ENCODE measurements at regions not wholly inside any gene's neighbourhood (a gene's known extent, or its start where the extent isn't known, plus 50 kb on each side); places are given as distances from the start of the nearest gene placed in this dataset.

DNA sequence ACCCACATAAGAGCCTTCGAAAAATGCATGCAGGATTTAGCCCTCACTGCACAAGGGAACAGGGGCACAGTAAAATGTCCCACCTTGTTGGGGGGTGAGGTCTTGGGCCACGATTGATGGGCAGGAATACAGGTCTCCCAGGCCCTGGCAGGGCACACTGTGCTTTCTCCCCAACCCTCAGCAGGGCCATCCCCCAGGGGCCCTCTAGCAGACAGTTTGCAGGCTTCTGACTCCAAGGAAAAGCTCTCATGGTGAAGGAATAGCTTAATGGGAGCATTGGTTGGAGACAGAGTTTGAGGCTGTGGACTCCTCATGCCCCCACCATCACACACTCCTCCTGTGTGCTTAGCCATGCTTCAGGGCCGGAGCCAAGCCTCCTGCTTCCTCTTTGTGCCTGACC lies 484.6 kb downstream of the ZNF536 start:
- no peak for ATAC-seq
- TF ChIP-seq ZFP3 (CRISPR knock-in tag; IDR thresholded peaks at IDR 0.05) = no peak
- no peak for TF ChIP-seq CREB5 (CRISPR knock-in tag; IDR thresholded peaks at IDR 0.05; ENCODE audit: low read depth)
- TF ChIP-seq CSDC2 (CRISPR knock-in tag; IDR thresholded peaks at IDR 0.05) = no peak
- TF ChIP-seq, protein P1, sequence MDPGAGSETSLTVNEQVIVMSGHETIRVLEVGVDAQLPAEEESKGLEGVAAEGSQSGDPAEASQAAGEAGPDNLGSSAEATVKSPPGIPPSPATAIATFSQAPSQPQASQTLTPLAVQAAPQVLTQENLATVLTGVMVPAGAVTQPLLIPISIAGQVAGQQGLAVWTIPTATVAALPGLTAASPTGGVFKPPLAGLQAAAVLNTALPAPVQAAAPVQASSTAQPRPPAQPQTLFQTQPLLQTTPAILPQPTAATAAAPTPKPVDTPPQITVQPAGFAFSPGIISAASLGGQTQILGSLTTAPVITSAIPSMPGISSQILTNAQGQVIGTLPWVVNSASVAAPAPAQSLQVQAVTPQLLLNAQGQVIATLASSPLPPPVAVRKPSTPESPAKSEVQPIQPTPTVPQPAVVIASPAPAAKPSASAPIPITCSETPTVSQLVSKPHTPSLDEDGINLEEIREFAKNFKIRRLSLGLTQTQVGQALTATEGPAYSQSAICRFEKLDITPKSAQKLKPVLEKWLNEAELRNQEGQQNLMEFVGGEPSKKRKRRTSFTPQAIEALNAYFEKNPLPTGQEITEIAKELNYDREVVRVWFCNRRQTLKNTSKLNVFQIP (CRISPR knock-in tag; IDR thresholded peaks at IDR 0.05; ENCODE audit: borderline replicate concordance, low read depth) = no peak
- TF ChIP-seq ISL1 (CRISPR knock-in tag; IDR thresholded peaks at IDR 0.05) = no peak
- TF ChIP-seq ARNTL (CRISPR knock-in tag; IDR thresholded peaks at IDR 0.05; ENCODE audit: borderline replicate concordance, low read depth) = no peak

GRCh38 chr19:30856376-30856775 lies 484.2 kb downstream of the ZNF536 start:
- no peak for TF ChIP-seq ZNF70 (CRISPR knock-in tag; IDR thresholded peaks at IDR 0.05)
- TF ChIP-seq, protein P1 (CRISPR knock-in tag; IDR thresholded peaks at IDR 0.05; ENCODE audit: borderline replicate concordance, low read depth) = no peak
- TF ChIP-seq ZC3H10 (CRISPR knock-in tag; IDR thresholded peaks at IDR 0.05) = no peak
- TF ChIP-seq ZFP3 (CRISPR knock-in tag; IDR thresholded peaks at IDR 0.05) = no peak
- TF ChIP-seq TCF4 (CRISPR knock-in tag; IDR thresholded peaks at IDR 0.05; ENCODE audit: borderline replicate concordance) = no peak
- TF ChIP-seq PATZ1 (CRISPR knock-in tag; IDR thresholded peaks at IDR 0.05; ENCODE audit: borderline replicate concordance) = no peak
- TF ChIP-seq ARNTL (CRISPR knock-in tag; IDR thresholded peaks at IDR 0.05; ENCODE audit: borderline replicate concordance, low read depth) = no peak
- TF ChIP-seq TOX (CRISPR knock-in tag; IDR thresholded peaks at IDR 0.05; ENCODE audit: borderline replicate concordance) = no peak
- no peak for TF ChIP-seq CREB5 (CRISPR knock-in tag; IDR thresholded peaks at IDR 0.05; ENCODE audit: low read depth)
- no peak for TF ChIP-seq ZNF8 (CRISPR knock-in tag; IDR thresholded peaks at IDR 0.05)
- TF ChIP-seq GLIS3 (CRISPR knock-in tag; IDR thresholded peaks at IDR 0.05) = no peak
- TF ChIP-seq OSR1 (CRISPR knock-in tag; IDR thresholded peaks at IDR 0.05) = no peak
- no peak for TF ChIP-seq ZNF565 (CRISPR knock-in tag; conservative IDR thresholded peaks at IDR 0.05; ENCODE audit: low read depth)
- TF ChIP-seq ESRRG (CRISPR knock-in tag; IDR thresholded peaks at IDR 0.05) = no peak
- no peak for TF ChIP-seq ISL1 (CRISPR knock-in tag; IDR thresholded peaks at IDR 0.05)
- ATAC-seq = no peak

DNA sequence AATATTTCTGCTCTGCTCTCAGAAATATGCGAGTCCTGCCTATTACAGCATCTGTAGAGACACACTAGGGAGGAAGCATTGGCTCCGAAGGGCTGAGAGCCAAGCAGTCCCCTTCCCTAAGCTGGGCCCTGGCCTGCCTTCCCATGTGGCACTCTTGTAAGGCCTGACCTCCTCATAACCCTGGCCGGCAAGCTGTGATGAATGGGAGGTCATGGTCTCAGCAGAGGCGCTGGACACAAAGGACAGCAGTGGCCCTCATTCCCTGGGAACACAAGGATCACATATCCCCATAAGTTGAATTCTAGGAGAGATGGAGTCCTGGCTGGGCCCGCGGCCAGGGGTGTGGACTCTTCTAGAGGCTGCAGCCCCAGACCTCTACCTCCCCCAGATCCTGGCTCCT lies 483.3 kb downstream of the ZNF536 start:
- ATAC-seq = no peak
- TF ChIP-seq ZNF565 (CRISPR knock-in tag; conservative IDR thresholded peaks at IDR 0.05; ENCODE audit: low read depth) (no peak), ZFP30 (CRISPR knock-in tag; IDR thresholded peaks at IDR 0.05) (no peak)

DNA sequence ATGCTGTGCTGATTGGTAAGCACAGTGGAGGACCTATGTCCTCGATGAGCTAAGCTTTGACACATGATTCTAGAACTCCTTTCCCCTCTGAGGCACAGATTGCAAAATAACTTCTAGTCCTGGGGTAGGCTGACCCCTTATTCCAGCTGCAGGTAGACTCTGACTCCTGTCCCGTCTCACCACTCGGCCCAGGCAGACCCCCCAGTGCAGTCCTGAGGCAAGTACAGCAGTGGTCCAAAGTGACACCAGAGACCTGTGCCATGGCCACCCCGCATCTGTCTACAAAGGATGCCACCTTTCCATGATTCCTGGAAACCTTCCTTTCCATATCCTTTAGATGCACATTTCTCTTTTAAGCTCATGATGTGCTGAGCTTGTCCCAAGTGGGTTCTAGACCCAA lies 482.5 kb downstream of the ZNF536 start:
- no peak for ATAC-seq
- no peak for TF ChIP-seq ESRRG (CRISPR knock-in tag; IDR thresholded peaks at IDR 0.05)
- no peak for TF ChIP-seq ZNF565 (CRISPR knock-in tag; conservative IDR thresholded peaks at IDR 0.05; ENCODE audit: low read depth)
- TF ChIP-seq BACH2 (CRISPR knock-in tag; IDR thresholded peaks at IDR 0.05; ENCODE audit: borderline replicate concordance) = no peak
- TF ChIP-seq GLIS3 (CRISPR knock-in tag; IDR thresholded peaks at IDR 0.05) = no peak
- no peak for TF ChIP-seq ZFP30 (CRISPR knock-in tag; IDR thresholded peaks at IDR 0.05)
- no peak for TF ChIP-seq PPARA (CRISPR knock-in tag; IDR thresholded peaks at IDR 0.05; ENCODE audit: borderline replicate concordance)
- TF ChIP-seq CREB5 (CRISPR knock-in tag; IDR thresholded peaks at IDR 0.05; ENCODE audit: low read depth) = no peak
- TF ChIP-seq CSDC2 (CRISPR knock-in tag; IDR thresholded peaks at IDR 0.05) = no peak
- TF ChIP-seq ZNF8 (CRISPR knock-in tag; IDR thresholded peaks at IDR 0.05) = no peak
- TF ChIP-seq RARB (CRISPR knock-in tag; IDR thresholded peaks at IDR 0.05) = no peak
- TF ChIP-seq OSR1 (CRISPR knock-in tag; IDR thresholded peaks at IDR 0.05) = no peak
- TF ChIP-seq, protein P1 (CRISPR knock-in tag; IDR thresholded peaks at IDR 0.05; ENCODE audit: borderline replicate concordance, low read depth) = no peak
- no peak for TF ChIP-seq PATZ1 (CRISPR knock-in tag; IDR thresholded peaks at IDR 0.05; ENCODE audit: borderline replicate concordance)
- no peak for TF ChIP-seq ZFP3 (CRISPR knock-in tag; IDR thresholded peaks at IDR 0.05)
- TF ChIP-seq TOX (CRISPR knock-in tag; IDR thresholded peaks at IDR 0.05; ENCODE audit: borderline replicate concordance) = no peak
- no peak for TF ChIP-seq ZNF70 (CRISPR knock-in tag; IDR thresholded peaks at IDR 0.05)

Data from SK-N-SH treated with all-trans-retinoic acid at 6 μM for 48 hours (cell line).